ENCODE measurements at regions not wholly inside any gene's neighbourhood (a gene's known extent, or its start where the extent isn't known, plus 50 kb on each side); places are given as distances from the start of the nearest gene placed in this dataset.

- no peak for DNase-seq (ENCODE audit: low spot score in 2 of 2, unreplicated experiment in 2 of 2)
Measured at GRCh38 chr15:60095711-60096110, 91.6 kb downstream of the FOXB1 start.

GRCh38 chr15:60096157-60096556, 92.0 kb downstream of the FOXB1 start:
- H3K27ac Mint-ChIP-seq: no peak overlapping the region
- H3K9me3 Mint-ChIP-seq: peaks cover 7% of the 10 kb centered on the region
- no peak for DNase-seq (ENCODE audit: low spot score in 2 of 2, unreplicated experiment in 2 of 2)
- TF ChIP-seq CTCF (IDR thresholded peaks at IDR 0.05; ENCODE audit: unreplicated experiment): no peak
- no peak overlapping the region for H3K4me3 Mint-ChIP-seq
- peaks cover 30% of the 10 kb centered on the region for H3K27me3 Mint-ChIP-seq (ENCODE audit: low read depth)
- no peaks in the 10 kb centered on the region for H3K36me3 Mint-ChIP-seq
- peaks cover 16% of the 10 kb centered on the region for H3K4me1 Mint-ChIP-seq

More at GRCh38 chr15:60095711-60096110, 91.6 kb downstream of the FOXB1 start:
- no peak for TF ChIP-seq CTCF (IDR thresholded peaks at IDR 0.05; ENCODE audit: unreplicated experiment)
- H3K27me3 Mint-ChIP-seq (ENCODE audit: low read depth): peaks cover 28% of the 10 kb centered on the region
- H3K27ac Mint-ChIP-seq: no peak overlapping the region
- H3K4me3 Mint-ChIP-seq: no peak overlapping the region
- peaks cover 20% of the 10 kb centered on the region for H3K4me1 Mint-ChIP-seq
- H3K36me3 Mint-ChIP-seq: no peaks in the 10 kb centered on the region
- H3K9me3 Mint-ChIP-seq: peaks cover 7% of the 10 kb centered on the region

- Mint-ChIP-seq H3K27ac (no peak overlapping the region), H3K9me3 (peaks cover 4% of the 10 kb centered on the region)
Measured at GRCh38 chr15:60101416-60101815, 97.3 kb downstream of the FOXB1 start.

GRCh38 chr15:60102748-60103147, 98.6 kb downstream of the FOXB1 start:
- TF ChIP-seq CTCF (IDR thresholded peaks at IDR 0.05; ENCODE audit: unreplicated experiment): no peak
- no peak overlapping the region for H3K4me3 Mint-ChIP-seq
- H3K9me3 Mint-ChIP-seq: peaks cover 4% of the 10 kb centered on the region
- H3K36me3 Mint-ChIP-seq: no peaks in the 10 kb centered on the region
- H3K27me3 Mint-ChIP-seq (ENCODE audit: low read depth): peaks cover 42% of the 10 kb centered on the region
- DNase-seq (ENCODE audit: low spot score in 2 of 2, unreplicated experiment in 2 of 2): no peak
- no peaks in the 10 kb centered on the region for H3K4me1 Mint-ChIP-seq
- no peak overlapping the region for H3K27ac Mint-ChIP-seq

More at GRCh38 chr15:60101416-60101815, 97.3 kb downstream of the FOXB1 start:
- no peak overlapping the region for H3K4me3 Mint-ChIP-seq
- no peak for DNase-seq (ENCODE audit: low spot score in 2 of 2, unreplicated experiment in 2 of 2)
- H3K4me1 Mint-ChIP-seq: no peaks in the 10 kb centered on the region
- no peaks in the 10 kb centered on the region for H3K36me3 Mint-ChIP-seq
- peaks cover 33% of the 10 kb centered on the region for H3K27me3 Mint-ChIP-seq (ENCODE audit: low read depth)
- no peak for TF ChIP-seq CTCF (IDR thresholded peaks at IDR 0.05; ENCODE audit: unreplicated experiment)

GRCh38 chr15:60110909-60111308, 106.8 kb downstream of the FOXB1 start:
- H3K36me3 Mint-ChIP-seq: no peaks in the 10 kb centered on the region
- H3K4me1 Mint-ChIP-seq: peaks cover 5% of the 10 kb centered on the region

More at GRCh38 chr15:60110909-60111308, 106.8 kb downstream of the FOXB1 start:
- Mint-ChIP-seq H3K4me3 (no peak overlapping the region), H3K27me3 (ENCODE audit: low read depth) (peaks cover 36% of the 10 kb centered on the region), H3K9me3 (peaks cover 4% of the 10 kb centered on the region), H3K27ac (no peak overlapping the region)
- DNase-seq (ENCODE audit: low spot score in 2 of 2, unreplicated experiment in 2 of 2): no peak
- TF ChIP-seq CTCF (IDR thresholded peaks at IDR 0.05; ENCODE audit: unreplicated experiment): no peak
